GM12865 (cell line): ENCODE measurements at regions not wholly inside any gene's neighbourhood (a gene's known extent, or its start where the extent isn't known, plus 50 kb on each side); places are given as distances from the start of the nearest gene placed in this dataset.
"Not testable (repeated sequence)": the region's sequence is repeated elsewhere in the genome, so short reads cannot be mapped to it uniquely, and the experiment has no call there.

ENCODE experiments used
- DNase-seq: peaks from one replicate; pipeline ENCODE4 v3.0.0; 2010; ENCODE audit warnings: low read depth
- H3K4me3 ChIP-seq: 2 replicates; pipeline ENCODE4 v1.5.1; 2011; ENCODE audit warnings: mild to moderate bottlenecking, low read depth, low read length, control low read depth
- CTCF ChIP-seq: IDR thresholded peaks from 2 replicates; pipeline ENCODE4 v1.5.1; 2011; ENCODE audit warnings: low read length, control low read depth, low read depth, inconsistent platforms; ENCODE audit not compliant: insufficient read depth; ENCODE audit errors: missing control alignments

- no peak for TF ChIP-seq CTCF
- no peak for DNase-seq
- H3K4me3 ChIP-seq: no peak overlapping the region
These were observed 1397.8 kb upstream of the RAG2 start for GRCh38 chr11:37995886-37996285.

- DNase-seq: no peak
- no peak overlapping the region for H3K4me3 ChIP-seq
- TF ChIP-seq CTCF: no peak
These were observed 1390.0 kb upstream of the RAG2 start for GRCh38 chr11:37988031-37988430.

GRCh38 chr11:37984991-37985390 is 1387.0 kb upstream of the RAG2 start:
- H3K4me3 ChIP-seq: no peak overlapping the region
- DNase-seq: no peak
- TF ChIP-seq CTCF: no peak

- H3K4me3 ChIP-seq: no peak overlapping the region
- DNase-seq: no peak
- TF ChIP-seq CTCF: no peak
These were observed 1380.6 kb upstream of the RAG2 start for GRCh38 chr11:37978647-37979046.

GRCh38 chr11:37973941-37974340 is 1375.9 kb upstream of the RAG2 start:
- TF ChIP-seq CTCF: no peak
- H3K4me3 ChIP-seq: no peak overlapping the region
- no peak for DNase-seq

- no peak for DNase-seq
- TF ChIP-seq CTCF: no peak
- H3K4me3 ChIP-seq: no peak overlapping the region
These were observed 1374.7 kb upstream of the RAG2 start for GRCh38 chr11:37972691-37973090.

GRCh38 chr11:37969336-37969735 is 1371.3 kb upstream of the RAG2 start:
- H3K4me3 ChIP-seq, DNase-seq: not testable (repeated sequence)

- no peak for TF ChIP-seq CTCF
- H3K4me3 ChIP-seq: no peak overlapping the region
- no peak for DNase-seq
These were observed 1370.1 kb upstream of the RAG2 start for GRCh38 chr11:37968148-37968547.
